ENCODE measurements at regions not wholly inside any gene's neighbourhood (a gene's known extent, or its start where the extent isn't known, plus 50 kb on each side); places are given as distances from the start of the nearest gene placed in this dataset.

DNA sequence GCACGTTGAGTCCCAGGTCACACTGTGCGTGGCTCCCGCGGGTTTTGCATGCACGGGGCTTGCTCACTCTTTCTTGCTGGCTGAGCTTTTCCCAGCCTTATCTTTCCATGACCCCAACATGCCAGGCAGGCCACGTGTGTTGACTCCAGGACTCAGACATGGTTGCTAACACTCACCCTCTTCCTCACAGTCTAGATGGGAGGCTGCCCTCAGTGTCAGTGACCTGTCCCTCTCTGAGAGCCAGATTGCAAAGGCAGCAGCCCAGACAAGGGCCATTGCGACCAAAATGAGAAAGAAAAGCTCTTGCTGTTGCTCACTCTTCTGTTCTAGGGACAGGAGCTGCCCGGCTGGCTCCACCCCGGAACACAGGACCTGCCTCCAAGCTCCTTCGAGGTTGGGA lies 113.7 kb downstream of the TMEM18 start:
- TF ChIP-seq EZH2phosphoT487 (IDR thresholded peaks at IDR 0.05; ENCODE audit: low read depth) (no peak), CTCF (IDR thresholded peaks at IDR 0.05; ENCODE audit: low read depth, low read length) (no peak)

Measured in OCI-LY3 (cell line).